Neural crest cell (in vitro differentiated cells): ENCODE measurements at regions not wholly inside any gene's neighbourhood (a gene's known extent, or its start where the extent isn't known, plus 50 kb on each side); places are given as distances from the start of the nearest gene placed in this dataset.

Experiments used
- DNase-seq: peaks from one replicate; pipeline ENCODE4 v3.0.0; 2021; ENCODE audit warnings: low read depth, mixed read lengths, low spot score
- H3K27ac Mint-ChIP-seq: one replicate; pipeline ENCODE4 v1.8.0; 2021; ENCODE audit warnings: mild to moderate bottlenecking, mixed read lengths; ENCODE audit not compliant: unreplicated experiment
- H3K27me3 Mint-ChIP-seq: 2 replicates; pipeline ENCODE4 v1.8.0; 2021; ENCODE audit warnings: low read depth, mild to moderate bottlenecking, mixed read lengths
- H3K36me3 Mint-ChIP-seq: 2 replicates; pipeline ENCODE4 v1.8.0; 2021; ENCODE audit warnings: low read depth, mild to moderate bottlenecking, mixed read lengths
- H3K4me1 Mint-ChIP-seq: 2 replicates; pipeline ENCODE4 v1.8.0; 2021; ENCODE audit warnings: mixed read lengths
- H3K4me3 Mint-ChIP-seq: one replicate; pipeline ENCODE4 v1.8.0; 2021; ENCODE audit warnings: mild to moderate bottlenecking, mixed read lengths
- H3K9me3 Mint-ChIP-seq: 2 replicates; pipeline ENCODE4 v1.8.0; 2021; ENCODE audit warnings: mixed read lengths
- TF ChIP-seq, protein P1 (sequence below): fragments of 200-600 bp; sonication (generic); conservative IDR thresholded peaks from 2 replicates; pipeline ENCODE4 v1.5.0; 2021; ENCODE audit warnings: antibody characterized with exemption, mild to moderate bottlenecking

GRCh38 chr13:105316731-105317130 is 1218.7 kb downstream of the EFNB2 start:
- Mint-ChIP-seq H3K27me3 (no peaks in the 10 kb centered on the region), H3K4me3 (no peak overlapping the region), H3K36me3 (no peaks in the 10 kb centered on the region), H3K27ac (no peak overlapping the region), H3K4me1 (no peaks in the 10 kb centered on the region), H3K9me3 (peaks cover 5% of the 10 kb centered on the region)
- TF ChIP-seq, protein P1, sequence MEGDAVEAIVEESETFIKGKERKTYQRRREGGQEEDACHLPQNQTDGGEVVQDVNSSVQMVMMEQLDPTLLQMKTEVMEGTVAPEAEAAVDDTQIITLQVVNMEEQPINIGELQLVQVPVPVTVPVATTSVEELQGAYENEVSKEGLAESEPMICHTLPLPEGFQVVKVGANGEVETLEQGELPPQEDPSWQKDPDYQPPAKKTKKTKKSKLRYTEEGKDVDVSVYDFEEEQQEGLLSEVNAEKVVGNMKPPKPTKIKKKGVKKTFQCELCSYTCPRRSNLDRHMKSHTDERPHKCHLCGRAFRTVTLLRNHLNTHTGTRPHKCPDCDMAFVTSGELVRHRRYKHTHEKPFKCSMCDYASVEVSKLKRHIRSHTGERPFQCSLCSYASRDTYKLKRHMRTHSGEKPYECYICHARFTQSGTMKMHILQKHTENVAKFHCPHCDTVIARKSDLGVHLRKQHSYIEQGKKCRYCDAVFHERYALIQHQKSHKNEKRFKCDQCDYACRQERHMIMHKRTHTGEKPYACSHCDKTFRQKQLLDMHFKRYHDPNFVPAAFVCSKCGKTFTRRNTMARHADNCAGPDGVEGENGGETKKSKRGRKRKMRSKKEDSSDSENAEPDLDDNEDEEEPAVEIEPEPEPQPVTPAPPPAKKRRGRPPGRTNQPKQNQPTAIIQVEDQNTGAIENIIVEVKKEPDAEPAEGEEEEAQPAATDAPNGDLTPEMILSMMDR, result no peak
- no peak for DNase-seq

- Mint-ChIP-seq H3K9me3 (peaks cover 13% of the 10 kb centered on the region), H3K4me3 (no peak overlapping the region), H3K4me1 (no peaks in the 10 kb centered on the region), H3K36me3 (no peaks in the 10 kb centered on the region), H3K27me3 (no peaks in the 10 kb centered on the region), H3K27ac (no peak overlapping the region)
- TF ChIP-seq, protein P1, result no peak
- no peak for DNase-seq
These were observed 1222.6 kb downstream of the EFNB2 start for GRCh38 chr13:105312906-105313305.

- Mint-ChIP-seq H3K4me3 (no peak overlapping the region), H3K27ac (no peak overlapping the region), H3K27me3 (no peaks in the 10 kb centered on the region), H3K9me3 (peaks cover 13% of the 10 kb centered on the region), H3K4me1 (no peaks in the 10 kb centered on the region), H3K36me3 (no peaks in the 10 kb centered on the region)
- TF ChIP-seq, protein P1, result no peak
- DNase-seq, result no peak
These were observed 1224.4 kb downstream of the EFNB2 start for GRCh38 chr13:105311094-105311493.

GRCh38 chr13:105307776-105308175 is 1227.7 kb downstream of the EFNB2 start:
- DNase-seq, result no peak
- no peaks in the 10 kb centered on the region for H3K27me3 Mint-ChIP-seq
- H3K36me3 Mint-ChIP-seq, result no peaks in the 10 kb centered on the region
- no peak overlapping the region for H3K27ac Mint-ChIP-seq
- H3K4me1 Mint-ChIP-seq, result no peaks in the 10 kb centered on the region
- TF ChIP-seq, protein P1, result no peak
- H3K9me3 Mint-ChIP-seq, result peaks cover 9% of the 10 kb centered on the region
- H3K4me3 Mint-ChIP-seq, result no peak overlapping the region

- DNase-seq, result no peak
- TF ChIP-seq, protein P1, result no peak
- Mint-ChIP-seq H3K9me3 (peaks cover 5% of the 10 kb centered on the region), H3K4me1 (no peaks in the 10 kb centered on the region), H3K27ac (no peak overlapping the region), H3K4me3 (no peak overlapping the region), H3K36me3 (no peaks in the 10 kb centered on the region), H3K27me3 (no peaks in the 10 kb centered on the region)
These were observed 1237.6 kb downstream of the EFNB2 start for GRCh38 chr13:105297839-105298238.

- no peaks in the 10 kb centered on the region for H3K27me3 Mint-ChIP-seq
- H3K27ac Mint-ChIP-seq, result no peak overlapping the region
- peaks cover 12% of the 10 kb centered on the region for H3K9me3 Mint-ChIP-seq
- peaks cover 3% of the 10 kb centered on the region for H3K36me3 Mint-ChIP-seq
- TF ChIP-seq, protein P1, result no peak
- no peaks in the 10 kb centered on the region for H3K4me1 Mint-ChIP-seq
- DNase-seq, result no peak
- no peak overlapping the region for H3K4me3 Mint-ChIP-seq
These were observed 1243.5 kb downstream of the EFNB2 start for GRCh38 chr13:105291987-105292386.
